NB4 (cell line): ENCODE measurements at regions not wholly inside any gene's neighbourhood (a gene's known extent, or its start where the extent isn't known, plus 50 kb on each side); places are given as distances from the start of the nearest gene placed in this dataset.

ENCODE experiments used
- MYC ChIP-seq: IDR thresholded peaks from 2 replicates; pipeline ENCODE4 v1.6.1; 2011; ENCODE audit warnings: low read depth, low read length
- TF ChIP-seq, protein P1 (sequence below): IDR thresholded peaks from one replicate; pipeline ENCODE4 v1.5.1; 2012; ENCODE audit warnings: low read depth, low read length

DNA sequence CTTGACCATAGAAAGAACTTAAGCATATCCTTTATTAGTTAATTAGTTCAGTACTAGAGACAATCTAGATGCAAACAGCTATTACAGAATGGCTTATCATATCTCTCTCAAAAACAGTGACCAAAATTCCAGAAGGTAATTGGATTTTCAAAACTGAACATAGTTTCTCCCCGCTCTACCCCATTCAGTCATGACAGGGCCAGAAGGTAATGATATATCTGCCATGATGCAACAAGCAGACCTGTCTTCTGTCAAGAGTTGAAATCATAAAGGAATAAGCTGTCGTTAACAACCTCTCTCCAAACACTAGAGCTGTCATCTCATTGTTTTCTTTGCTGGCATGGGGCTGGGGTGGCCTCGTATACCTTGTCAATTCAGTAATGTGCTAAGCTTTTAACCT is 200.5 kb upstream of the POU5F2 start:
- TF ChIP-seq, protein P1, sequence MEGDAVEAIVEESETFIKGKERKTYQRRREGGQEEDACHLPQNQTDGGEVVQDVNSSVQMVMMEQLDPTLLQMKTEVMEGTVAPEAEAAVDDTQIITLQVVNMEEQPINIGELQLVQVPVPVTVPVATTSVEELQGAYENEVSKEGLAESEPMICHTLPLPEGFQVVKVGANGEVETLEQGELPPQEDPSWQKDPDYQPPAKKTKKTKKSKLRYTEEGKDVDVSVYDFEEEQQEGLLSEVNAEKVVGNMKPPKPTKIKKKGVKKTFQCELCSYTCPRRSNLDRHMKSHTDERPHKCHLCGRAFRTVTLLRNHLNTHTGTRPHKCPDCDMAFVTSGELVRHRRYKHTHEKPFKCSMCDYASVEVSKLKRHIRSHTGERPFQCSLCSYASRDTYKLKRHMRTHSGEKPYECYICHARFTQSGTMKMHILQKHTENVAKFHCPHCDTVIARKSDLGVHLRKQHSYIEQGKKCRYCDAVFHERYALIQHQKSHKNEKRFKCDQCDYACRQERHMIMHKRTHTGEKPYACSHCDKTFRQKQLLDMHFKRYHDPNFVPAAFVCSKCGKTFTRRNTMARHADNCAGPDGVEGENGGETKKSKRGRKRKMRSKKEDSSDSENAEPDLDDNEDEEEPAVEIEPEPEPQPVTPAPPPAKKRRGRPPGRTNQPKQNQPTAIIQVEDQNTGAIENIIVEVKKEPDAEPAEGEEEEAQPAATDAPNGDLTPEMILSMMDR, result no peak
- no peak for TF ChIP-seq MYC
